Hepatic stellate cell (primary cell): ENCODE measurements at regions not wholly inside any gene's neighbourhood (a gene's known extent, or its start where the extent isn't known, plus 50 kb on each side); places are given as distances from the start of the nearest gene placed in this dataset.
A peak's percentile ranks its signal among the peaks of the same experiment; 100 is the strongest.

ENCODE experiments used
- DNase-seq: peaks from one replicate; pipeline ENCODE4 v3.0.0; 2011; ENCODE audit warnings: low spot score

DNA sequence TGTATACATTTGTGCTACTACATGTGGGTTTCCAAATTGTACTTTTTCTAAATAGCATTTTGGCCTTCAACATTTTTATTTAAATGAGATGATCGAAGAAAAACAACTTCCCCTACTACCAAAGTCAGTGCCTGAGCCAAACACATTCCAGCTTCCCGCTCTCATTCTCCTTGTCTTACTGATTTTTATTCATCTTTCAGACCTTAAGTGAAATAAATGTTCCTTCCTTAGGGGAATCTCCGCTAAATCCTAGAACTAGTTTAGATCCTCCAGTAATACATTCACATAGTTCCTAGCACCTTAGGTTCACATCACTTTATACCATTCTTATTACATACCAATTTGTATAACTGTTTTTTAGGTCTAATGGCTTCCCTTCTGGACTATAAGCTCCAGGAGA lies 122.3 kb upstream of the COL3A1 start:
- DNase-seq: no peak

DNA sequence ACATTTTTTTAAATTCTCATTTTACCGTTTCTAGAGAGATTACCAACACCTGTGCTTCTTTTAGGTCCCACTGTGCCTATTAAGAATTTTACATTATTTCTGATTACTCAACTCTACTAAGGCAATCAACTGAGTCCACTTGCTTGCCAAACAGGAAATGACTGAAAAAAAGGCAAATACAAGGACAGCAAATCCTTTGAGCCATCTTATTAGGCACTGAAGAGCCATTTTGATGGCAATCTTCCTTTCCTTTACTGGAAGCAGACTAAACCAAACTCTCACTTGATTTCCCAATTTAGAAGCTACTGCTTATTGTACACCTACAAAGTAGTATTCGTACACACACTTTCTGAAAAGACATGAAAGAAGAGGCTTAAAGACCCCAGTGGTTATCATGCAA lies 121.4 kb upstream of the COL3A1 start:
- no peak for DNase-seq

DNA sequence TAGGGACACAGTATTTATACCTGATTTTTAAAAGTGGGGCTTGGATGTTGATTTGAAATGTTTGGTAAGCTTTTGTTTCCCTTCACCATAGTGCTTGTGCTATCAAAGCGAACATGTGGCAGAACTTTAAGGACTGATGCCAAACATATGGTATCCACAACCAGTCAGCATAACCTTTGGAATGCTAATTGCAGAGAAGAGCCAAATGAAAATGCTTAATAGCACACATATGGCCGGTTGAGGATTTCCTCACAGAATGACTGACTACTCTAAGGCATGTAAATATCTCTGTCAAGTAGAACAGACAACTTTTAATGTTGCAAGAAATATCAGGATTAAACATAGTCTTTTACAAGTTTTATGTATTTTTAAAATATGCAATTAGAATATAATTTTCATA lies 120.9 kb upstream of the COL3A1 start:
- DNase-seq: peak; percentile 3

DNA sequence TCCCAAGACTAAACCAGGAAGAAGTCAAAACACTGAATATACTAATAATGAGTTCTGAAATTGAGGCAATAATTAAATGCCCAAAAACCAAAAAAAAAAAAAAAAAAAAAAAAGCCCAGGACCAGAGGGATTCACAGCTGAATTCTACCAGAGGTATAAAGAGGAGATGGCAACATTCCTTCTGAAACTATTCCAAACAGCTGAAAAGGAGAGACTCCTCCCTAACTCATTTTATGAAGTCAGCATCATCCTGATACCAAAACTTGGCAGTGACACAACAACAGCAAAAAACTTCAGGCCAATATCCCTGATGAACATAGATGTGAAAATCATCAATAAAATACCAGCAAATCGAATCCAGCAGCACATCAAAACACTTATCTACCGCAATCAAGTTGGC lies 108.5 kb upstream of the COL3A1 start:
- DNase-seq: no peak

DNA sequence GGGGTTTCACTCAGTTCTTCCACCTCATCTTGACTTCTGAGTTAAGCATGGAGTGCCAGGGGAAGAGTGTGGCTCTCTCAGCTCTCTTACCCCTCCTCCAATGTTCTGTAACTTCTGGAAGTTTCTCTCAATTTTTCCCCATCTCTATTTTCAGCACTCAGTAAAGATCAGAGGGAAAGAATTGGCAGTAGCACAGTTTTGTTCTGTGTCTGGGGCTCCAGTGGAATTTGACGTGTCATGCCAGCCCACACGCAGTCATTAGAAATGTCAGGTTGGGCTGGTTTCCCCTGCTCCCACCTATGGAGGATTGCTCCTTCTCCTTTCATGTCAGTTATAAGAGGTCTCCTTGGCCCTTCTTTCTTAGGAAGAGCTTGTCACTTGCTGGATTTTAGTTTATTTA lies 104.6 kb upstream of the COL3A1 start:
- DNase-seq: no peak

DNA sequence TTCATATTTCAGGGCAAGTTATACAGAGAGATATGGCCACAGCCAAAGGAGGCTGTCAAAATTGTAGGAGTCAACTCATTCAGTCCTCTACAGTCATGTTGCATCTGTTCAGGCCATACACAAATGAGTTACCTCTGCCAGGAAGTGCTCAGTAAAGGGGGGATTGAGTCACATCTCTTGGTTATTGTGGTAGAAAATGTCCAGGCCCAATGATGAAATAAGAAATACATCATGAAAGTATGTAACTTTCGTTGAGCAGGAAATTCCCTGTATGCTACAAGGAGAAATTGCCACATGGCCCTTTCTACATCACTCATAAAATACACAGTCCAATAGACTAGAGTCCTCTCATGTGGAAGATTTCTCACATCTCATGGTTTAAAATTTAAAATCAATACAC lies 103.9 kb upstream of the COL3A1 start:
- DNase-seq: peak; percentile 52

DNA sequence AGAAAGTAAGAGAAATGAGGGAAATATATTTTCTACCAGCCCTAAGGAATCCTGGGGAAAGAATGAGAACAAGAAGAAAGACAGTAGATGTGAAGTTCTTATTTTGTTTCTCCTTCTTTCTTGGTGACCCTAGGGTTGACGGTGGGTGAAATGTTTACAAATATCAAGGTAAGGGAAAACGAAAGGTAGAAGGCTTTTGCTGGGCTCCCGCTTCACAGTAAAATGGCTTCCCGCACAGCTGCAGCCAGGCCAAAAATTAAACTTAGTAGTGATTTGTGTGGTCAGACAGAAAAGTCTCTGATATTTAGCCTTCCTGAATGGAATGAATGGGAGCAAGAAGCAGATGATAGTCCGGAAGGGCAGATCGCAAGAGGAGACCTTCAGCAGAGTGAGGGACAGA lies 99.1 kb upstream of the COL3A1 start:
- DNase-seq: no peak

DNA sequence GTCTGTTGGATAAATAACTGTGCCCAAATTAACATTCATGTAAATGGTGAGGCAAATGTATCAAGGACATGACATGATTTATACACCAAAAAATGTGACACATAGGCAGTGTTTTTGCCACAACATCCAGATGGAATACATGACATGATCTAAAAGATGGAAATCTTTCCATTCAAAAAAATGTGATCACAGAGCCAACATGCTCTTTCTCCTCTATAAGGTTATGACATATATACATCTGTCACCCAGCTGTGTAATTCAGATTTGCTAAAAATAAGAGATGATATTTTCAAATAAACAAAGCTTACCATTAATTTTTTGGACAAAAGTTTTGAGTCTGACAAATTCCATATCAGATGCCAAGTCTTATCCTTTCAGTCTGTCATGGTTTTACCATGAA lies 95.5 kb upstream of the COL3A1 start:
- no peak for DNase-seq

DNA sequence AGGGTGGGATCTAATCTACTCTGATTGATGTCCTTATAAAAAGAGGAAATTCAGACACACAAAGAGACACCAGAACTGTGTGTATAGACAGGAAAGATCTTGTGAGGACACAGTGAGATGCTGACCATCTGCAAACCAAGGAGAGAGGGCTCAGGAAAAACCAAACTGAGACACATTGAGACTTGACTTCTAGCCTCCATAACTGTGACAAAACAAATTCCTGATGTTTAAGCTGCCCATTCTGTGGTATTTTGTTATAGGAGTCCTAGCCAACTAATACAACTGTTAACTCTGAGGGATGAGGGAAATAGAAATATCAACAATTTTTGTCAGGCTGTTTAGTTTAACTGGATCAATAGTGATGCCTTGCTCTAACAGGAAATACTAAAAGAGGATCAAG lies 93.4 kb upstream of the COL3A1 start:
- no peak for DNase-seq

DNA sequence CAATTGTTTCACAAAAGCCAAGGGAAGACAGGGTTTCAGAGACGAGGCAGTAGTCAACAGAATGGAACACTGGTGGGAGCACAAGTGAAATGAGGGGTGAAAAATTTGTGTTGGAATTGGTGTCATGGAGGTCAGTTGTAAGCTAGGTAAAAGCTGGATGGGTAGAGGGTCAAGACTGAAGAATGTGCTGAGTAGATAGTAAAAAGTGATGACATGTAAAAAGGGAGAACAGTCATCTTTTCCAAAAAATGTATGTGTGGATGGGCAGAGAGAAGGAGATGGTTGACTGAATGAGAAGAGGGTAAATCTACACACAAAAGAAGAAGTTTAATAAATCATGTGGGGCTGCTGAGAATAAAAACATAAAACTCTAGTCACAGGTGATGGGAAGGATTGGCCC lies 92.7 kb upstream of the COL3A1 start:
- no peak for DNase-seq

DNA sequence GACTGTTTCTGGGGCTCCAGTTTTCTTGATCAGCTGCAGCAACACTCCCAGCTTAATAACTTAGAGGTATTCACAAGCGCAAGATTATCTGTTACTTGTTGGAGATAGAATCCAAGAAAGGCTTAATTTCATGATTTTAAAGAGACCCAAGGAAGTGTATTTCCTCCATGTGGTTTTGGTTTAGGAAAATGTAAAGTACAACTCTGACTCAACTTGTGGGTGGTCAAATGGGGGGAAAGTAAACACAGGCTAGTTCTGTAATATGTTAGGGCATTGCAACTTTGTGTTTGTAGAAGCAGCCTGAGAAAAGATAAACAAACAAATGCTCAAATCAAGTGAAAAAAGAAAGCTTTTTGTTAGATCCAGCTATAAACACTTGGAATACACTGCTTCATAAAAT lies 90.1 kb upstream of the COL3A1 start:
- DNase-seq: no peak

DNA sequence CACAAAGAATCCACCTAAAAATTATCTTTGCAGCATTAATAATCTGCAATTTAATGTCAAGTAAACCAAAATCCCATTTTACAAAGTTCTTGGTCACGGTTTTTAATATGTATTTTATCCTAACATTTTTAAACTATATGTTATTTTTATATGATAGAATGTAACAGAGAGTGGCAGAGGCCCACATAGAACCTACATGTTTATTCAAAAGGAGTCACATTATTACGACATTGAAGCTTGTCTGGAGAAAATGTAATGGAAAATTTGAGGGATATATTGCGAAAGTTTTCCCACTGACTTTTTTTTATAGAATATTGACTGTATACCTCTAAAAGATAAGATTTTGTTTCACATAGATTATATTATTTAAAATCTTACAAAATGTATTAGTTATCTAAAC lies 89.7 kb upstream of the COL3A1 start:
- no peak for DNase-seq

DNA sequence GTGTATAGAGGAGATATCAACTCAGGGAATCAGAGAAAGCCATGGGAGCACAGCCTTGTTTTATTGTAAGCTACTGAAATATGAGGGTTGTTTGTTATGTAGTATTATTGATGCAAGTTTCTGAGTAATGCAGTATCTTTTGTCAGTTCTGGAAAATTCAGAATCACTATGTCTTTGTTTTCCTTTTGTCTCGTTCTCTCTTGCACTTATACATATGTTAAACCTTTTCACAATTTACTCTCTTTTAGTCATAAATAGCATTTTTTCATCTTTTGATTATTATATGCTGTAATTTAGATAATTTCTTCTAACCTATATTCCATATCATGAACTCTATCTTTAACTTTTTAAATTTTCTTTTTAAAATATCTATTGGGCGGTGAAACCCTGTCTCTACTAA lies 85.0 kb upstream of the COL3A1 start:
- no peak for DNase-seq

DNA sequence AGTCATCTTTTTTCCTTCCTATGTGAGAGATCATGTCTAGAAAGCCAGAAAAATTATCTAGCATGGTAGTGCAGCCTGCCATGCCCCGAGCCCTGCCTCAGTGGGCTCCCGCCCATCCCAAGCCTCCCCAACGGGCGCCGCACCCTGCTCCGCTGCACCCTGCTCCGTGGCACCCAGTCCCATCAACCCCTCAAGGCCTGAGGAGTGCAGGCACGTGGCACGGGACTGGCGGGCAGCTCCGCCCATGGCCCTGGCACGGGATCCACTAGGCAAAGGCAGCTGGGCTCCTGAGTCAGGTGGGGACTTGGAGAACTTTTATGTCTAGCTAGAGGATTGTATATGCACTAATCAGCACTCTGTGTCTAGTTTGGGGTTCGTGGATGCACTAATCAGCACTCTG lies 83.4 kb upstream of the COL3A1 start:
- DNase-seq: no peak

DNA sequence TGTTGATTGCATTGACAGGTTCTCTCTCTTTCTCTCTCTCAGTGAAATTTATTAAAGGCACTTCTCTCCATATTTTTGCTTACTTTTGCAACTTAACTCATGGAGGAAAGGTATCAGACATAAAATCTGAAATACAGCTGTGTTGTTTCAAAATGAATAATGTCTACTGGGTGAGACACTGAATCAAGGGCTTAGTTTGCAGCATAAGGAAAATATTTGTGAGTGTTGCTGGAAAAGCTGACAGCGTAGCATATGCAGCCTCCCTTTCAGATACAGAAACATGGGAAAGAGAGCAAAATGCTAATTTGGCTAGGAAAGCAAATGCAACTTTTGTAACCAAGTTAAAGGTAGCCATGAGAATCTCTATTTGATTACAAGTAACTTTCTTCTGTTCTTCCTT lies 81.5 kb upstream of the COL3A1 start:
- no peak for DNase-seq

DNA sequence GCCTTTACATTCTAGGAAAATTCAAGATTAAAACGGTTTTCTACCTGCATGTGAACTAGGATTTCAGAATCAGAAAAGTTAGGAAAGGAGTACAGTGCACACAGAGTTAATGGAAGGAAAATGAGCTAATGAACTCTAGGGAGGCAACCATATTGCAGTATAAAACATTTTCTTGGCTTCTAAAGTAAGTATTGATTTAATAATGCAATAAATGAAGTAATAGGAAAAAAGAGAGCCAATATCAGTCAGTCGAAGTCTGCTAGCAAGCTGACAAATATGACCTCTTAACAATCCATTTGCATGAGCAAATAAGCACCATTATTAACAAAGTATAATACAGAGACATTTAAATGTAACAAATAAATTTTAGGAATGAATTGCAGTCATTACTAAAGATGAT lies 80.2 kb upstream of the COL3A1 start:
- DNase-seq: no peak

DNA sequence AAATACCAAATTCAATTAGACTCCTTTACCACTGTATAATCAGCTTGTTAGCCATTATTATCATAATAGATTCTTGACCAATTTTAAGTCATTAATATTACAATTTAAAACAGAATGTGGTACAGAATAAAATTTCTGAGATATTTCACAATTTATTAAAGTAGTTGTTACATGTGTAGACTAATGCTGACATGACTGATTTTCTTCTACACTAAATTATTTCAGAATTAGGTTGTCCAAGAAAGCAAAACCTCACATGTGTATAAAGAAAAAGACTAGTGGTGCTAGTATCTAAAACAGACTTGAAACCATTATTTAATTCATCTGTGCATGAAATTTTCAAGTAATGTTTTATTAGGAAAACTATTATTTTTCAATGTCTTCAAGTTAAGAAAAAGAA lies 79.2 kb upstream of the COL3A1 start:
- no peak for DNase-seq

DNA sequence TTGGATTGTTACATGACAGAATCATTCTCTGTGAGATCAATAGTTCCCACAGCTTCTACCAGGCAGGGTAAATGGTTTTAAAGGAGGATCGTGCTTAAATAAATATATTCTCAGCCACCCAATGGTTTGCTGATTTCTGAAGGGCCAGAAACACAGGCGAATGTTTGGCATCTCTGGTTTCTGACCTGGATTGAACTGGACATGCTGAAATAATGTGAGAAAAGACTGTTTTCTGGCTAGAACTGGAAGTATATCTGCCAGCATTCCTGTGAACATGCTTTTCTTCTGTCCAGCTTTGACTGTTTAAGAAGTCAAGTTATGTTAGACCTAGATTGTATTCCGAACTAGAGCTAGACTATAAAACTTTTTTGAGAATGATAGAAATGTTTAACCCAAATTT lies 77.1 kb upstream of the COL3A1 start:
- DNase-seq: peak; percentile 22

DNA sequence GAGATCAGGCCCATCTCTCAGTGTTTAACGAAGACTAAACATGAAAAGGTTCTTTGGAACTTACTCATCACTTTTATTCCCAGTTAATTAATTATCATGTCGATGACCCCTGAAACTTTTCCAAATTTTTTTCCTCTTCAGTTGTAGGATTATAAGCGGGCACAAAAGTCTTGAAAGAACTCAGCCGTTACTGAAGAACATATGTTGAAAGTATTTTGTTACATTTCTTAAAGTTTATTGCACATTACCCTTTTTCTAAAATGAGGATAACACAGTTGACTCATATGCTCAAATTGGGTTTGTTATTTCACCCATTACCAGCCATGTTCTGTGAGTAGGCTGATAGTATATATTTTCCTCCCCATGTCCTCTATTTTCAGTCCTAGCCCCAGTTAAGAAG lies 75.9 kb upstream of the COL3A1 start:
- no peak for DNase-seq

DNA sequence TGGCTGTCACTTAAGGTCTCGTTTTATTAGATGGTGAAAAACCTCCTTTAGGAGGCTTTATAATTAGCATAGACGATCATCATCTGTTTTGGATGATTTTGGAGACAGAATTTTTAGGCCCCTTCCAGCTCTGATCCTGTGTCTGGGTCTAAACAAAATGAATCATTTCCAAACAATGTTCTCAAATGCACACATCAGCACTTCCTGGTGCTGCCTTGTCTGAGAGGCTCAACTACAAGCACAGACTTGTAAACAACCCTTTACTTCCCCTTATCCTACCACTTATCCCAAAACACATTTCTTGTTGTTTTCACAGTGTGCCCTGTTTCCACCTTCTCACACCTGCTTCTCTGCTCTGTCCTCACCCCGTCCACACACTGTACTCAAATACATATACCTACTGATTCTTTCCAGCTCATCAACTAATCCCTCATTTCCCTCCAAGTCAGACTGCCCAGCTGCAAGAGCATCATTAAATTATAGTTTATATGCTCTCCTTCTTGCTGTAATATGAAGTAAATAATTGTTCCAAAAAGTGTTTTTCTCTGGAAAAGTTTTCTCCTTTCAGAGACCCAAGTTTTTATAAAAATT lies 71.2 kb upstream of the COL3A1 start:
- DNase-seq: no peak

DNA sequence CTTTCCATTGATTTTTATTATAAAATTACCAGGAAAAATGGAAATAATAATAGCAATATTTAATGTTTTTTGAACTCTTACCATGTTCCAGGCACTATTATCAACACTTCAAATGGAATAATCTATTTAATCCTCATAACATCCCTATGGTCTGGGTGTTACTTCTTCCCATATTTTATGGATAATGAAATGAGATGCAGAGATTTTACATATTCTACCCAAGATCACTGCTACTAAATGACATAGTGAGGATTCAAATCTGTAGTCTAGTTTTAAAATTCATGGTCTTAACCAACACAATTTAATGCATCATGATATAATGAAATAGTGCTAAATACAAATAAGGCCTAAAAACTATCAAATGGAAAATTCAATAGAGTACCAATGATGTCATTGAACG lies 70.4 kb upstream of the COL3A1 start:
- no peak for DNase-seq

DNA sequence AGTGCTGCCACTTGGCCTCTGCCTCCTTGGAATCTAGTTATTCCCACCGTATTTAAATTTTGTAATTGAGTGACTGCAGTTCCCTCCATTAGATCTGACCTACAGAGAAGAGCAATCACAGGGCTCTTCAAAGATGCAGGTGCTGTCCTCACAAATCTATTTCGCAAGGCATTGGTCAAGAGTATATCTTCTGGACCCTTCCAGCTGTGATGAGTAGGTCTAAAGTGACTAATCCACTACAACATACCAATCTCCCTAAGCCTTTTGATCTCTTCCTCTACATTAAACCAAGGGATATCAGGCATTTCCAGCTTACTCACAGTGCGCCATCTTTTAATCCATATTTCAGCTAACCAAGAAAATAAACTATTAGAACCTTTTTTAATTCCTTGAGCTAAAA lies 65.1 kb upstream of the COL3A1 start:
- DNase-seq: no peak

DNA sequence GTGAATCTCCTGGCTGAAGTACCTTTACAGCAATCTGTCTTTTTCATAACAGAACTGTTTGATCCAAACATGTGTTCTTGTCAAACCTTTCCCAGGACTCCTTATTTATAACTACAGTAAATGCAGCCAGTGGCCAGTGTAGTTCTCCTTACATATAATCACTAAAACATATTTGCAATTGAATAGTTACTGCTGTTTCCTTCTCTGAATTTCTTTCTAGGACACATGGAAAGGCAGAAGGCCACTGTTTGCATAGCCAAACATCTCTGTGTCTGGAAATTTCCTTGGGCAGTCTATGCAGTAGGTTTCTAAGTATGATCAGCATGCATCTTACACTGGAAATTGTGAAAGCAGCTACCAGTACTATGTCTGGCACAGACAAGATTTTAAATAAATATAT lies 57.4 kb upstream of the COL3A1 start:
- DNase-seq: no peak

DNA sequence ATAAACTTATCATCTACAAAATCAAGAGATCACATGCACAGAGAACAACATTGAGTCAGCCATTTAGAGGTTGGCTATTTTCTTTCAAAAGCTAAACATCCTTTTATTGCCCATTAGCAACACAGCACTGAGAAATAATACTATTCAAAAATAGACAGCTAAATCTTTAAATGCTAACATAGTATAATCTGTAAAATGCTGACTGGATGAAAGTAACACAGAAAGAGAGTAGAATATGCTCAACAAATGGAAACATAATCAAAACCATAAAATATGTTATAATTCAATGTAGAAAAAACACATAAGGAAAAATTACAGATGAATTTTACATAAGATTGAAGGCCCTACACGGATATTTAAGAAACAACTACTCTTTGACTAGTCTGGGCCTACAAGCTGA lies 56.5 kb upstream of the COL3A1 start:
- no peak for DNase-seq

DNA sequence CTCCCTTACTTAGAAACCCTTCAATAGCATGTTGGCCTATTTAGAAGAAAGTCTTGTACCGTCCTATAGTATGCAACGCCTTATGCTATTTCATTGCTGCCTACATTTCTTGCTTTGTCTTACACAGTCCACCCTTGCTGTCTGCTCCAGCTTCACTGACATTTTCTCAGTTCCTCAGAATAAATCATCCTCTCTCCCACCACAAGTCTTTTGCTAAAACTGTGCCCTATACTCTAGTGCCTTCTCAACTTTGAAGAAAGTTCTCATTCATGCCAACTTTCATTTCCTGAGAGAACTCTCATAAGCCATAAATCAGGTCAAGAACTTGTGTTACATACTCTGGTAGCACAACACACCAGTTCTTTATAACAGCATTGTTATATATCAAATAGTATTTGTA lies 54.3 kb upstream of the COL3A1 start:
- no peak for DNase-seq
